Osteocyte (in vitro differentiated cells): ENCODE measurements at regions not wholly inside any gene's neighbourhood (a gene's known extent, or its start where the extent isn't known, plus 50 kb on each side); places are given as distances from the start of the nearest gene placed in this dataset.

ENCODE experiments used
- DNase-seq: peaks from one replicate; pipeline ENCODE4 v3.0.0; 2021; ENCODE audit warnings: mixed read lengths; ENCODE audit not compliant: unreplicated experiment; ENCODE audit errors: extremely low spot score
- H3K27ac Mint-ChIP-seq: one replicate; pipeline ENCODE4 v1.8.0; 2021; ENCODE audit warnings: mild to moderate bottlenecking, mixed read lengths; ENCODE audit not compliant: unreplicated experiment
- H3K27me3 Mint-ChIP-seq: one replicate; pipeline ENCODE4 v1.8.0; 2021; ENCODE audit warnings: mixed read lengths; ENCODE audit not compliant: unreplicated experiment
- H3K36me3 Mint-ChIP-seq: one replicate; pipeline ENCODE4 v1.8.0; 2021; ENCODE audit warnings: mixed read lengths; ENCODE audit not compliant: unreplicated experiment
- H3K4me1 Mint-ChIP-seq: one replicate; pipeline ENCODE4 v1.8.0; 2021; ENCODE audit warnings: mixed read lengths; ENCODE audit not compliant: unreplicated experiment
- H3K4me3 Mint-ChIP-seq: one replicate; pipeline ENCODE4 v1.8.0; 2021; ENCODE audit warnings: mild to moderate bottlenecking, moderate library complexity, mixed read lengths; ENCODE audit not compliant: unreplicated experiment
- H3K9me3 Mint-ChIP-seq: one replicate; pipeline ENCODE4 v1.8.0; 2021; ENCODE audit warnings: mixed read lengths; ENCODE audit not compliant: unreplicated experiment
- TF ChIP-seq, protein P1 (sequence below): fragments of 200-600 bp; sonication (generic); IDR thresholded peaks from 2 replicates; pipeline ENCODE4 v1.5.0; 2021; ENCODE audit warnings: antibody characterized with exemption, mild to moderate bottlenecking, moderate library complexity

- H3K27ac Mint-ChIP-seq = no peak overlapping the region
- peaks cover 5% of the 10 kb centered on the region for H3K27me3 Mint-ChIP-seq
- no peak for DNase-seq
- H3K4me3 Mint-ChIP-seq = no peak overlapping the region
- H3K4me1 Mint-ChIP-seq = no peaks in the 10 kb centered on the region
- TF ChIP-seq, protein P1, sequence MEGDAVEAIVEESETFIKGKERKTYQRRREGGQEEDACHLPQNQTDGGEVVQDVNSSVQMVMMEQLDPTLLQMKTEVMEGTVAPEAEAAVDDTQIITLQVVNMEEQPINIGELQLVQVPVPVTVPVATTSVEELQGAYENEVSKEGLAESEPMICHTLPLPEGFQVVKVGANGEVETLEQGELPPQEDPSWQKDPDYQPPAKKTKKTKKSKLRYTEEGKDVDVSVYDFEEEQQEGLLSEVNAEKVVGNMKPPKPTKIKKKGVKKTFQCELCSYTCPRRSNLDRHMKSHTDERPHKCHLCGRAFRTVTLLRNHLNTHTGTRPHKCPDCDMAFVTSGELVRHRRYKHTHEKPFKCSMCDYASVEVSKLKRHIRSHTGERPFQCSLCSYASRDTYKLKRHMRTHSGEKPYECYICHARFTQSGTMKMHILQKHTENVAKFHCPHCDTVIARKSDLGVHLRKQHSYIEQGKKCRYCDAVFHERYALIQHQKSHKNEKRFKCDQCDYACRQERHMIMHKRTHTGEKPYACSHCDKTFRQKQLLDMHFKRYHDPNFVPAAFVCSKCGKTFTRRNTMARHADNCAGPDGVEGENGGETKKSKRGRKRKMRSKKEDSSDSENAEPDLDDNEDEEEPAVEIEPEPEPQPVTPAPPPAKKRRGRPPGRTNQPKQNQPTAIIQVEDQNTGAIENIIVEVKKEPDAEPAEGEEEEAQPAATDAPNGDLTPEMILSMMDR = no peak
- no peaks in the 10 kb centered on the region for H3K36me3 Mint-ChIP-seq
- no peaks in the 10 kb centered on the region for H3K9me3 Mint-ChIP-seq
Measured at GRCh38 chr4:96993560-96993959, 1149.7 kb downstream of the STPG2 start.

DNA sequence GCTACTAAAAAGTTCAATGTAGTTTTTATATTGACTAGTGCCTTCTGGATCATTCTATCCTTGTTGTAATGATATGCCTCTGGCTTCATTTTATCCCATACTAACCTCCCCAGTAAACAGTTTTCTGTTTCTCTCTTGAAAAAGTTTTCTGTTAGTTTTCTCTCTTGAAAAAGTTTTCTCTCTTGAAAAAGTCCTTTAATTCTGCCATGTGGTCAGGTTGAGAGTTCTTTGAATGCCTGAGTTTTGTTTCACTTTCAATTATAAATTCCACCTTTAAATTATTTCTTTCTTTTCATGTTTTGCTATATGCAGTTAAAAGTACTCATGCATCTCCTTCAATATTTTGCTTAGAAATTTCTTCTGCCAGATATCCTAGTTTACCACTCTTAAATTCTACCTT is 1139.6 kb downstream of the STPG2 start:
- no peaks in the 10 kb centered on the region for H3K9me3 Mint-ChIP-seq
- TF ChIP-seq, protein P1 = no peak
- H3K4me3 Mint-ChIP-seq = no peak overlapping the region
- H3K4me1 Mint-ChIP-seq = no peaks in the 10 kb centered on the region
- DNase-seq = no peak
- H3K27me3 Mint-ChIP-seq = peaks cover 20% of the 10 kb centered on the region
- H3K27ac Mint-ChIP-seq = no peak overlapping the region
- no peaks in the 10 kb centered on the region for H3K36me3 Mint-ChIP-seq

GRCh38 chr4:97013309-97013708 is 1130.0 kb downstream of the STPG2 start:
- H3K27ac Mint-ChIP-seq = no peak overlapping the region
- H3K27me3 Mint-ChIP-seq = peaks cover 3% of the 10 kb centered on the region
- DNase-seq = no peak
- H3K4me1 Mint-ChIP-seq = no peaks in the 10 kb centered on the region
- H3K9me3 Mint-ChIP-seq = no peaks in the 10 kb centered on the region
- TF ChIP-seq, protein P1 = no peak
- H3K4me3 Mint-ChIP-seq = no peak overlapping the region
- no peaks in the 10 kb centered on the region for H3K36me3 Mint-ChIP-seq

DNA sequence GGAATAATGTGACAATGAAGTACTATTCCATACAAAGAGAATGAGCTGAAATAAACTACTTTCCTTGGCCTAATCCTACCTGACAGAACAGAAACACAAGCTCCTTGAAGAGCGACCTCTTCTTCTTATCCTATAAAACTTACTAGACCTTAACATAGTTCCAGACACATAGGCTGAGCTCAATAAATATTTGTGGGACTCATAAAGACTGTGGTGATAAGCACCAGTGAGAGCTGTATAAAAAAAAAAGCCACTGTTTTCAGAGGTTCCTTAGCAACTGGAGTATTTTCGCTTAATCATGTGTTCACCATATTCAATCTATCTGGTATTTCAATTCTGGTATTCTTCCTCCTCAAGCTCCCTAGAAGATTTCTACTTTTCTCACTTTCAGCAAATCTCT is 1129.6 kb downstream of the STPG2 start:
- TF ChIP-seq, protein P1 = no peak
- Mint-ChIP-seq H3K4me3 (no peak overlapping the region), H3K9me3 (no peaks in the 10 kb centered on the region), H3K36me3 (no peaks in the 10 kb centered on the region), H3K27me3 (no peaks in the 10 kb centered on the region), H3K4me1 (no peaks in the 10 kb centered on the region), H3K27ac (no peak overlapping the region)
- no peak for DNase-seq

- H3K4me1 Mint-ChIP-seq = no peaks in the 10 kb centered on the region
- no peaks in the 10 kb centered on the region for H3K36me3 Mint-ChIP-seq
Measured at GRCh38 chr4:97015301-97015700, 1128.0 kb downstream of the STPG2 start.

More at GRCh38 chr4:97015301-97015700, 1128.0 kb downstream of the STPG2 start:
- Mint-ChIP-seq H3K27me3 (no peaks in the 10 kb centered on the region), H3K4me3 (no peak overlapping the region), H3K27ac (no peak overlapping the region), H3K9me3 (no peaks in the 10 kb centered on the region)
- DNase-seq = no peak
- TF ChIP-seq, protein P1 = no peak
